RPMI8226 (cell line): ENCODE measurements at regions not wholly inside any gene's neighbourhood (a gene's known extent, or its start where the extent isn't known, plus 50 kb on each side); places are given as distances from the start of the nearest gene placed in this dataset.

ENCODE experiments used
- DNase-seq: peaks from one replicate; pipeline ENCODE4 v3.0.0-alpha.2; 2015

- no peak for DNase-seq
These were observed 87.9 kb upstream of the GRIA1 start for GRCh38 chr5:153402550-153402949.

DNA sequence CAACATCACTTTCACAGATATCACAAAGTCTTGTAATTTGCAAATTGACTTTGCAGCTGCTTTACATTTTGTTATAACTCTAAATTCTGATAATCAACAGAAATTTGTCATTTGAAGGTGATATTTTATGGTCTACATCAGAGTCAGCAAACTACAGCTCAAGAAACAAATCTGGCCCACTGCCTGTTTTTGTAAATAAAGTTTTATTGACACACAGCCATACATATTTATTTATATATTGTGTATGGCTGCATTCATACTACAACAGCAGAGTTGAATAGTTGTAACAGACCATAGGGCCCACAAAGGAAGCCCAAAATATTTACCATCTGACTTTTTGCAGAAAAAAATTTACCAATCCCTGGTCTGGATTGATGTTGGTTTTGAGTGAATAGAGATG, 87.0 kb upstream of the GRIA1 start:
- no peak for DNase-seq

- DNase-seq = no peak
These were observed 85.7 kb upstream of the GRIA1 start for GRCh38 chr5:153404747-153405146.

GRCh38 chr5:153421676-153422075, 68.8 kb upstream of the GRIA1 start:
- DNase-seq = no peak

GRCh38 chr5:153425914-153426313, 64.6 kb upstream of the GRIA1 start:
- DNase-seq = no peak

DNA sequence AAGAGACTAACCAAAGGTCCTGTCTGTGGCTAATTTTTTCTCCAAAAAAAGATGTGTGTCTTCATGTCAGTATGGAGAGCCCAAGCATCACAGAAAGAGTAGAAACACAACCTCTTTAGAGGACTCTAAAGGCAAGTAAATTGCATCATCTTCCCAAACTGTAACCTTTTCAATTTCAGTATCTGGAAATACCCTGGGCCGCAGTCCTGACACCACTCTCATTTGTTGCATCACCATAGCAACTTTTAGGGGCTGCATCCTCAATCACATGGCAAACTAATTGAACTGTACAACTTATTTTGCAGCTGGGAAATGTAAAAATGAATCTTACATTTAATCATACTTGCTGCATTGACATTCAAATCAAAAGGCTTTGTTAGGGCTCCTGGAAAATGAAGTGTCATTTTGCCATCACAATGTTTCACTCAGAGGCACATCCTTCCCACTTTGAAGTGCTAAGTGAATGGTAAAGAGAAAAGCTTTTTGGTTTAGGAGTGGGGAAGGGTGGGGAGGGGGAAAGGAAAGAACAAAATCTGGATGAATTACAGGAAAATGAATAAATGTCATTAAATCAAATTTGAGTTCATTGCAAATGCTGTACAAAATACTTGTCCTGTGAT, 60.6 kb upstream of the GRIA1 start:
- no peak for DNase-seq

- no peak for DNase-seq
These were observed 57.9 kb upstream of the GRIA1 start for GRCh38 chr5:153432583-153432982.

DNA sequence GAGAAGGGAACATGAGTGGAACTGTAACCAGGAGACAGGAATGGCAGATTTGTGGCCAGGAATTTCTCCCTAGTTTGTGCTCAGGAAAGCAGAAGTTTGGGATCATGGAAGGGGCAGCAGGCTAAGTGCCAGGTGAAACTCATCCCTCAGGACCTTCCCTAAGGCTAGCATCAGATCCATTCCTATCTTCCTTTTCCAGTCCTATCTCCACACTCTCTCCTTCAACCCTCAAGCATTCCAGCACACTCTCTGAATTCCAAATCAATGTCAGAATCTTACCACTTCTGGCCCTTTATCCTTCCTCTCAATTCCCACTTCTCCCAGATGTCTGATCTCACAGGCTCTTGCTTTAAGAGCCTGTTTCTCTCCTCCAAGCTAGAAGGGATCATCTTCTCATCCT, 53.2 kb upstream of the GRIA1 start:
- DNase-seq = no peak

- DNase-seq = no peak
These were observed 51.3 kb upstream of the GRIA1 start for GRCh38 chr5:153439130-153439529.
